HUES48 (cell line): ENCODE measurements at regions not wholly inside any gene's neighbourhood (a gene's known extent, or its start where the extent isn't known, plus 50 kb on each side); places are given as distances from the start of the nearest gene placed in this dataset.

Experiments
- H3K27ac ChIP-seq: one replicate; pipeline ENCODE4 v1.7.0; 2013; ENCODE audit warnings: low read depth, low read length, inconsistent platforms
- H3K27me3 ChIP-seq: 2 replicates; pipeline ENCODE4 v1.6.1; 2013; ENCODE audit warnings: mild to moderate bottlenecking, low read length; ENCODE audit not compliant: control insufficient read depth, insufficient read depth
- H3K36me3 ChIP-seq: 2 replicates; pipeline ENCODE4 v1.6.1; 2013; ENCODE audit warnings: low read length; ENCODE audit not compliant: control insufficient read depth, insufficient read depth
- H3K4me1 ChIP-seq: 2 replicates; pipeline ENCODE4 v1.6.1; 2013; ENCODE audit warnings: mild to moderate bottlenecking, low read length; ENCODE audit not compliant: control insufficient read depth, insufficient read depth
- H3K4me3 ChIP-seq: 2 replicates; pipeline ENCODE4 v1.5.1; 2013; ENCODE audit warnings: mild to moderate bottlenecking, low read depth, low read length
- H3K9ac ChIP-seq: 2 replicates; pipeline ENCODE4 v1.6.1; 2013; ENCODE audit warnings: mild to moderate bottlenecking, low read depth, low read length, moderate library complexity
- H3K9me3 ChIP-seq: 2 replicates; pipeline ENCODE4 v1.6.1; 2013; ENCODE audit warnings: low read length; ENCODE audit not compliant: control insufficient read depth, insufficient read depth

DNA sequence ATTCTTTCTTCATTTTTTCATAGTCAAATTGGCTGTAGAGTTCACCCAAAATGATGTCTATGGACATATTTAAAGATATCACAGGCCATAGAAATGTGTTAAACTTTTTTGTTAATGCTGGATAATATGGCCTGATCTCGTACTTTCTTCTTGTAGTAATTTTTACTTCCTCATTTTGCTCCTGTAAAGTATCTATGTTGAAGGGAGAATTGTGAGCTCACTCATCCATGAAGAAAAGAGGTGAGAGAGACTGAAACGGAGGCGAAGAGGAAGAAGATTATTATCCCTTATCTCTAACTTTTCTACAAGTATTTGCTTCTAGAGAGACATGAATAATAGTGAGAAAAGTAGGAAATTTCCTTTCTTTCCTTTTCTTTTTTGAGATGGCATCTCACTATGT is 613.8 kb upstream of the TBL1XR1 start:
- Histone ChIP-seq H3K36me3 (no peaks in the 10 kb centered on the region), H3K4me1 (no peaks in the 10 kb centered on the region), H3K9ac (no peak overlapping the region), H3K27ac (no peak overlapping the region), H3K4me3 (no peak overlapping the region), H3K9me3 (no peaks in the 10 kb centered on the region), H3K27me3 (no peaks in the 10 kb centered on the region)

DNA sequence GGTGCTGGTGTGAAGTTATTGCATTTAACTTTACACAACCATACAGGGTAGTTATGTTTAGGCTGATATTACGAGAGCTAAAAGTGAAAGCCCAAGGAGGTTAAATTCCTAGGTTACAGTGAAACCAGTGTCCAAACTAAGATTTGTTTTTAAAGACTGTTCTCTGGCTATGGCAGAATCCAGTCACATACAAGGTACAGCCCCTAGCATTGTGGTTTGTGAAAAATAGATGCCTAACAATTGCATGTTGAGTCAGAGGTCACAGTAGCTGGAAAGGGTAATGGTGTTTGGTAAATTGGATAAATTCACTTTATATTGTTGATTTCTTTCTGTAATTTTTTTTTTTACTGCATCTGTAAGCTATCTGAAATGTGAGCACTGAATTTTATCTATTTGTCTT is 614.6 kb upstream of the TBL1XR1 start:
- Histone ChIP-seq H3K9me3 (no peaks in the 10 kb centered on the region), H3K27me3 (no peaks in the 10 kb centered on the region), H3K4me1 (no peaks in the 10 kb centered on the region), H3K36me3 (no peaks in the 10 kb centered on the region), H3K27ac (no peak overlapping the region), H3K9ac (no peak overlapping the region), H3K4me3 (no peak overlapping the region)

DNA sequence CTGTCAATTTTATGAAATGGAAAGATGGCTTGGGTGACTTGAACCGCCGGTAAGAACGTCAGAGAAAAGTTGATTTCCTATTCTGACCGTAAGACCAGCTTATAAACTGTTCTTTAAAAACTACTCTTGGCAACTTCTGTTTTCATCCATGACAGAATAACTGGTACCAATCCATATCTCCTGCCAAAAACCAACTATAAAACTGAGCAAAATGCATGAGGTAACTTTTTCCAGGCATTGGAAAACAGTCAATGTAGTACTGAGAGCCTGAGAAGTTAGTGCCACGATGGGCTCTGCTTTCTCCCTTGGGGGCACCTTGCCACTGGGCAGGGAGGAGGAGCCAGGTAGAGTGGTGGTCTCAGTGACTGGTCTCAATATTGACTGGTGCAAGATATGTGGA is 615.2 kb upstream of the TBL1XR1 start:
- Histone ChIP-seq H3K4me1 (no peaks in the 10 kb centered on the region), H3K27me3 (no peaks in the 10 kb centered on the region), H3K9ac (no peak overlapping the region), H3K27ac (no peak overlapping the region), H3K36me3 (no peaks in the 10 kb centered on the region), H3K4me3 (no peak overlapping the region), H3K9me3 (no peaks in the 10 kb centered on the region)

DNA sequence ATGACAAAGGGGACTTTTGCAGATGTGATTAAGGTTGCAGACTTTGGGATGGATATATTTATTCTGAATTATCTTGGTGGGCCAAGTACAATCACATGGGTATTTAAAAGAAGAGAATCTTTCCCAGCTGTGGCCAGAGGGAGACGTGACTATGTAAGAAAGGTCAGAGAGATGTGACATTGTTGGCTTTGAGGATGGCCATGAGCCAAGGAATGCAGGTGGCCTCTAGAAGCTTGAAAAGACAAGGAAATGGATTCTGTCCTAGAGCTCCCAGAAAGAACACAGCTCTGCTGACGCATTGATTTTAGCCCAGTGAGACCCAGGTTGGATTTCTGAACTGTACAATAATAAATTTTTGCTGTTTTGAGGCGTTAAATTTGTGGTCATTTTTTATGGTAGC is 616.0 kb upstream of the TBL1XR1 start:
- Histone ChIP-seq H3K9me3 (no peaks in the 10 kb centered on the region), H3K27ac (no peak overlapping the region), H3K27me3 (no peaks in the 10 kb centered on the region), H3K36me3 (no peaks in the 10 kb centered on the region), H3K4me3 (no peak overlapping the region), H3K9ac (no peak overlapping the region), H3K4me1 (no peaks in the 10 kb centered on the region)

DNA sequence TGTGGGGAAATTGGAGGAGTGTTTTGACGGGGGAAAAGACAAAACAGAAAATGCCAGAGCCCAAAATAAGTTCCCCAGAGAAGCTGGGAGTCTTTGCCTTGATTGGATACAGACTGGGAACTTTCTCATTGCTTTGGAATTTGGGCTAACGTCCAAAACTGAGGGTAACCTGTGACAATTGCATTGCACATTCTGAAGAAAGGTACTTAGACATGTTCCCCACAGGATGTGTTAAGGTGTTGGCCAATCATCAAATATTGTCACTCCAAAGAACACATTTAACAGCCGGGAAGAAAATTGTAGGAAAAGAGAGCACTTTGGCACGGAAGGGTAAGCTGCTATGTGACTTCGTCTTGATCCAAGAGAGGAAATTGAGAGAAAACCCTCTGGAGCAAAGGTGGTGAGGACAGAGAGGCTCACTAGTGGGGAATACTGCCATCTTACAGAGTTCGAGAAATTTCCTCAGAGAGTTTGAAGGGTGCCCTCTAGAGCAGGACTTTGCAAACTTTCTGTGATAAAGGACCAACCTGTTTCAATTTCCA is 619.5 kb upstream of the TBL1XR1 start:
- no peaks in the 10 kb centered on the region for H3K9me3 ChIP-seq
- H3K4me1 ChIP-seq: no peaks in the 10 kb centered on the region
- no peaks in the 10 kb centered on the region for H3K36me3 ChIP-seq
- H3K27ac ChIP-seq: no peak overlapping the region
- no peaks in the 10 kb centered on the region for H3K27me3 ChIP-seq
- H3K4me3 ChIP-seq: no peak overlapping the region
- no peak overlapping the region for H3K9ac ChIP-seq

DNA sequence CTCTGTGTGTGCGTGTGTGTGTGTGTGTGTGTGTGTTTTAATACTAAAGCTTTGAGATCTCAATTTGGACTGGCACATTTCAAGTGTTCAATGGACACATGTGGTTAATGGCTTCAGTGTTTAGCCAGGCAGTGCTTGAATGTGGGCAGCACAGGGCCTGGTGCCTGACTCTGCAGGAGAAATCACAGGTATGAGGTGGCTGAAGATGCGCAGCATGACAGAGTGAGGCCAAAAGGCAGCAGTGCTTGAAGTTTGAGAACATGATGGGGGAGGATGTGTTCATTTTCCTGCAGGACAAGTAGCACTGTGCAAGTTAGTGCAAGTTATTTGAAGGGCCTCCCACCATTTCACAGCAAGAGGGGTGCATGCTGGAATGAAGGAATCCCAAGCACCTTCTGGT is 620.5 kb upstream of the TBL1XR1 start:
- H3K9ac ChIP-seq: no peak overlapping the region
- no peak overlapping the region for H3K4me3 ChIP-seq
- H3K27ac ChIP-seq: no peak overlapping the region
- no peaks in the 10 kb centered on the region for H3K9me3 ChIP-seq
- no peaks in the 10 kb centered on the region for H3K36me3 ChIP-seq
- H3K4me1 ChIP-seq: no peaks in the 10 kb centered on the region
- no peaks in the 10 kb centered on the region for H3K27me3 ChIP-seq

DNA sequence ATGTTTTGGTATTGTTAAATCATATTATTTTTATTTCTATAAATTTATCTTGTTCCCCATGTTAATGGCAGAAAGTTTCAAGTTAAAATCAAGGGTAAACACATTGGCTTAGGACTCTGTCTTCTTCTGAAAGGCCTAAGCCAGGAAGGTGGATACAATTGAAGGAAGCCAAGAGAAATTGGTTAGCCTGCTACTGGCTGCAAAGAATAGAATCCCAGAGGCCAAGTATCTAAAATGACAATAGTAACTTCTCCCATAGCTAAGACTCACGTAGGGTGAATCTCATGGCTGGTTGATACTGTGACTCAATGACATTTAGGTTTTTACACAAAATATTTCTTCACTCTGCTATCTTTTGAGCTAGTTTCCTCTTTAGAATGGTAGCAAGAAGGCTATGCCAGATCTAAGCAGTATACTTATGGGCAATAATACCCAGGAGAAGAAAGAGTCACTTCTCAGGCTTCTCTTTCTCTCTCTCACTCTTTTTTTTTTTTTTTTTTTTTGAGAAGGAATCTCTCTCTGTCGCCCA is 621.5 kb upstream of the TBL1XR1 start:
- H3K27me3 ChIP-seq: no peaks in the 10 kb centered on the region
- H3K9me3 ChIP-seq: no peaks in the 10 kb centered on the region
- H3K9ac ChIP-seq: no peak overlapping the region
- H3K36me3 ChIP-seq: no peaks in the 10 kb centered on the region
- H3K27ac ChIP-seq: no peak overlapping the region
- no peak overlapping the region for H3K4me3 ChIP-seq
- H3K4me1 ChIP-seq: peaks cover 1% of the 10 kb centered on the region; the same call in 1 of the 2 replicates

DNA sequence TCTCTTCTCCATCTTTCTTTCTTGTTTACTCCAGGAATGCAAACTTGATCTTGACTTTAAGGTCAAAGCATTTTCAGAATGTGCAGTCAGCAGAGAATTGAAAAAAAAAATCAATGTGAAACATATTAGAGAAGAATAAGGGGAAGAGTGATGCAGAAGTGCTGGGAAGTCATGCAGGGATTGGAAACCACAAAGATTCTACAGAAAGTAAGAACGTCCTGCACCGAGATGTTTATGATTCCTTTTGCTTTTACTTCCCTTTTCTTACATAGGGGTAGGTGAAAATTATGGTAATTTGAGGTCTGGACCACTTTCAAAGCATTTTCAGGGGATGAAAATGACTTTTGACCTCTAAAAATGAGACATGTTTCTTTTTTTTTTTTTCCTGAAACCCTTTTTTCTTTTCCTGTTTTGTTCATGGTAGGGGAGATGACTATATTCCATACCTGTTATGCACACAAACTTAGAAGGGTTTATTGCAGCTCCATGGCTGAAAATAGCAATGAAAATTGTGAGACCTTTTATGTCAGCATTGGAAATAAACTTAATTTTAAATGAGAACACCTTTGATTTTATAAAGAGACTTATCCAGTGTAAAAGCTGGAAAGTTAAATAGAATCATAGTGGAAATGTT is 623.5 kb upstream of the TBL1XR1 start:
- Histone ChIP-seq H3K27me3 (no peaks in the 10 kb centered on the region), H3K4me1 (peaks cover 7% of the 10 kb centered on the region; the same call in 1 of the 2 replicates), H3K27ac (no peak overlapping the region), H3K9me3 (no peaks in the 10 kb centered on the region), H3K36me3 (no peaks in the 10 kb centered on the region), H3K4me3 (no peak overlapping the region), H3K9ac (no peak overlapping the region)

DNA sequence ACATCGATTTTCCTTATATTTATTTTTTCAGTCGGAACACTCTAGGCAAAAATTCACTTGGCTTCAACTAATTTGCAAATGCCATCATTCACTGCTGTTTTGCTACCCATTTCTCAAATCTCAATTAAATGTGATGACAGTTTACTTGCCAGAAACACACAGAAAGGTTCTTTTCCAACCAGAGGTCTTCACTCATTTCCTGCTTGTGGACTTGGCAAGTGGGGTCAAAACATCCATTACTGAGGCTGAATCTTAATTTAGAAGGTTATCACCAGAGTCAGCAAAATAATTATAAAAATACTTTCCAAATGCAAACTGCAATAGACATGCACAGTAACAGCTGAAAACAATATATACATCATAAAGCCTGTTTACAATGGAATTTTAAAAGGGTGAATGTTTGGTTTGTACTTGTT is 625.4 kb upstream of the TBL1XR1 start:
- Histone ChIP-seq H3K4me3 (no peak overlapping the region), H3K4me1 (peaks cover 7% of the 10 kb centered on the region; the same call in 1 of the 2 replicates), H3K9ac (no peak overlapping the region), H3K27ac (no peak overlapping the region), H3K27me3 (no peaks in the 10 kb centered on the region), H3K9me3 (no peaks in the 10 kb centered on the region), H3K36me3 (no peaks in the 10 kb centered on the region)

DNA sequence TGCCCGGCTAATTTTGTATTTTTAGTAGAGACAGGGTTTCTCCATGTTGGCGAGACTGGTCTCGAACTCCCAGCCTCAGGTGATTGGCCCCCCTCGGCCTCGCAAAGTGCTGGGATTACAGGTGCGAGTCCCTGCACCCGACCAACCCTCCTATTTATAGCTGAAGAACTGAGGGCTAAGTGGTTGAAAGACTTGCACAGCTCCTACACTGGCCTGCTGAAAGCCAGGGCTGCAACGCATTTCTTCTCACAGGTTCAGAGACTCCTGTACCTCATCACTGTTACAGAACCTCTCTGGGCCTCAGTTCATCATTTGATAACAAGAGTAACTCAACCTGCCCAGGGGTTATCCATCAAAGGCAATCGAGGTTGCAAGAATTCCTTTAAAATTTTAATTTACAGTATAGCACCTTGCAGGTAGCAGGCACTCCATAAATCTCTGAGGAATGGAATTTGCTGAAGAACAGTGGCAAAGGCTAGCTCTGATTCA is 626.5 kb upstream of the TBL1XR1 start:
- no peak overlapping the region for H3K27ac ChIP-seq
- H3K4me3 ChIP-seq: no peak overlapping the region
- no peaks in the 10 kb centered on the region for H3K9me3 ChIP-seq
- H3K36me3 ChIP-seq: no peaks in the 10 kb centered on the region
- H3K4me1 ChIP-seq: peaks cover 7% of the 10 kb centered on the region; the same call in 1 of the 2 replicates
- H3K9ac ChIP-seq: no peak overlapping the region
- H3K27me3 ChIP-seq: no peaks in the 10 kb centered on the region

DNA sequence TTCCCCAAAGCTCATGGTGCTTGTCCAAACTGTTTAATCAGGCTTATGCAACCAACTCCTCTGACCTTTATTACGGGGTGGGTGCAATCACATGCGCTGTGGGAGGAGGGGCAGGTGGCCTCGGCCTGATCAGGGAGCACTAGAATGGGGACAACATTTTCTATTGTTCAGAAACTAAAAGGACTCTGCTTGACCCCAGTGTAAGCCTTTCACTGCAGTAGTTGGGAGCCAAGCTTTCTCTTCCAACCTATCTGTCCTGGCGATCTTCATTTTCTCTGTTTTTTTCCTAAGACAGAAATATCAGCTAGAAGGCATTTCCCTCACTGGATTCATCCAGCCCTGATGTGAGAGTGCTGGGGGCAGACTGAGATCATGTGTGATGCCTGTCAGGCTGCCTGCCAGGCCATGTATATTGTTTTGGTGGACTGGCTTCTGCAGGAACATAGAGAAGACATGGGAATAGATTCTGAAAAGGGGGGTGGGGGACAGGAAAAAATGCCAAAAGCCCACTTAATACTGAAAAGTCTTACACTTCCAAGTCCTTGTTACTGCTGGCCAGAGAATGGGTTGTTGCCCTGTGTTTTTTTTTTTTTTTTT is 627.0 kb upstream of the TBL1XR1 start:
- no peak overlapping the region for H3K27ac ChIP-seq
- H3K27me3 ChIP-seq: no peaks in the 10 kb centered on the region
- H3K9ac ChIP-seq: no peak overlapping the region
- no peaks in the 10 kb centered on the region for H3K9me3 ChIP-seq
- H3K36me3 ChIP-seq: no peaks in the 10 kb centered on the region
- H3K4me3 ChIP-seq: no peak overlapping the region
- H3K4me1 ChIP-seq: peaks cover 7% of the 10 kb centered on the region; the same call in 1 of the 2 replicates
